ENCODE measurements at regions not wholly inside any gene's neighbourhood (a gene's known extent, or its start where the extent isn't known, plus 50 kb on each side); places are given as distances from the start of the nearest gene placed in this dataset.
"Not testable (repeated sequence)": the region's sequence is repeated elsewhere in the genome, so short reads cannot be mapped to it uniquely, and the experiment has no call there.

GRCh38 chr5:40238066-40238745 lies 441.5 kb upstream of the PTGER4 start:
- Histone ChIP-seq H3K9me3 (ENCODE audit: control extremely low read depth in 1 of 5, control insufficient read depth in 4 of 5, insufficient read depth in 2 of 5, low read depth in 1 of 5, low read length in 4 of 5) (peaks cover 0 to 6% (median 2%) of the 10 kb centered on the region in 5 experiments), H3K27me3 (replicated peaks in 2 of 5; ENCODE audit: control insufficient read depth in 4 of 5, insufficient read depth in 5 of 5, low read length in 4 of 5) (no peaks in the 10 kb centered on the region), H3K36me3 (ENCODE audit: control insufficient read depth in 4 of 4, insufficient read depth in 4 of 4, low read length in 3 of 4) (no peaks in the 10 kb centered on the region), H3K4me3 (ENCODE audit: control insufficient read depth in 1 of 7, extremely low read depth in 1 of 7, insufficient read depth in 4 of 7, low read depth in 2 of 7, low read length in 6 of 7) (no peak overlapping the region), H3K27ac (ENCODE audit: insufficient read depth in 1 of 2, low read depth in 1 of 2, low read length in 2 of 2, poor library complexity in 1 of 2, severe bottlenecking in 2 of 2) (no peak overlapping the region), H3K4me1 (ENCODE audit: control extremely low read depth in 1 of 4, control insufficient read depth in 4 of 4, insufficient read depth in 4 of 4, low read length in 3 of 4) (peaks cover 0 to 2% (median 0%) of the 10 kb centered on the region in 4 experiments)
- WGBS (ENCODE audit: insufficient coverage) = 100% methylated on average over 3 of the region's 5 CpGs
- DNase-seq = no peak
- ChIA-PET CTCF (no interaction called here), POLR2A (no interaction called here)

- Histone ChIP-seq H3K9me3 (ENCODE audit: control extremely low read depth in 1 of 5, control insufficient read depth in 4 of 5, insufficient read depth in 2 of 5, low read depth in 1 of 5, low read length in 4 of 5) (peaks cover 0 to 6% (median 2%) of the 10 kb centered on the region in 5 experiments), H3K36me3 (ENCODE audit: control insufficient read depth in 4 of 4, insufficient read depth in 4 of 4, low read length in 3 of 4) (no peaks in the 10 kb centered on the region), H3K27ac (ENCODE audit: insufficient read depth in 1 of 2, low read depth in 1 of 2, low read length in 2 of 2, poor library complexity in 1 of 2, severe bottlenecking in 2 of 2) (no peak overlapping the region), H3K4me1 (ENCODE audit: control extremely low read depth in 1 of 4, control insufficient read depth in 4 of 4, insufficient read depth in 4 of 4, low read length in 3 of 4) (no peaks in the 10 kb centered on the region), H3K27me3 (replicated peaks in 2 of 5; ENCODE audit: control insufficient read depth in 4 of 5, insufficient read depth in 5 of 5, low read length in 4 of 5) (peaks cover 0 to 2% (median 0%) of the 10 kb centered on the region in 5 experiments), H3K4me3 (ENCODE audit: control insufficient read depth in 1 of 7, extremely low read depth in 1 of 7, insufficient read depth in 4 of 7, low read depth in 2 of 7, low read length in 6 of 7) (no peak overlapping the region)
- CTCF ChIA-PET = interaction anchor here (0.6 kb wide), 1 partner anchor 1748 kb away, joined by 3 read pairs; no protein-coding TSS in a partner anchor
- DNase-seq = no peak
- 100% methylated on average over 2 of the region's 6 CpGs for WGBS (ENCODE audit: insufficient coverage)
- POLR2A ChIA-PET = no interaction called here
Observed at GRCh38 chr5:40235471-40236400, 444.0 kb upstream of the PTGER4 start.

GRCh38 chr5:40233268-40233667 lies 446.4 kb upstream of the PTGER4 start:
- no peak for DNase-seq
- ChIA-PET CTCF (no interaction called here), POLR2A (no interaction called here)
- Histone ChIP-seq H3K4me3 (ENCODE audit: control insufficient read depth in 1 of 7, extremely low read depth in 1 of 7, insufficient read depth in 4 of 7, low read depth in 2 of 7, low read length in 6 of 7) (no peak overlapping the region), H3K4me1 (ENCODE audit: control extremely low read depth in 1 of 4, control insufficient read depth in 4 of 4, insufficient read depth in 4 of 4, low read length in 3 of 4) (no peaks in the 10 kb centered on the region), H3K27ac (ENCODE audit: insufficient read depth in 1 of 2, low read depth in 1 of 2, low read length in 2 of 2, poor library complexity in 1 of 2, severe bottlenecking in 2 of 2) (no peak overlapping the region), H3K27me3 (replicated peaks in 2 of 5; ENCODE audit: control insufficient read depth in 4 of 5, insufficient read depth in 5 of 5, low read length in 4 of 5) (peaks cover 0 to 16% (median 3%) of the 10 kb centered on the region in 5 experiments), H3K36me3 (ENCODE audit: control insufficient read depth in 4 of 4, insufficient read depth in 4 of 4, low read length in 3 of 4) (no peaks in the 10 kb centered on the region), H3K9me3 (ENCODE audit: control extremely low read depth in 1 of 5, control insufficient read depth in 4 of 5, insufficient read depth in 2 of 5, low read depth in 1 of 5, low read length in 4 of 5) (peaks cover 0 to 2% (median 0%) of the 10 kb centered on the region in 5 experiments)

- H3K9me3 ChIP-seq (ENCODE audit: control extremely low read depth in 1 of 5, control insufficient read depth in 4 of 5, insufficient read depth in 2 of 5, low read depth in 1 of 5, low read length in 4 of 5) = peaks cover 0 to 2% (median 0%) of the 10 kb centered on the region in 5 experiments
- no peak overlapping the region for H3K4me3 ChIP-seq (ENCODE audit: control insufficient read depth in 1 of 7, extremely low read depth in 1 of 7, insufficient read depth in 4 of 7, low read depth in 2 of 7, low read length in 6 of 7)
- no peak for DNase-seq
- H3K27me3 ChIP-seq (replicated peaks in 2 of 5; ENCODE audit: control insufficient read depth in 4 of 5, insufficient read depth in 5 of 5, low read length in 4 of 5) = peaks cover 0 to 48% (median 18%) of the 10 kb centered on the region in 5 experiments
- H3K27ac ChIP-seq (ENCODE audit: insufficient read depth in 1 of 2, low read depth in 1 of 2, low read length in 2 of 2, poor library complexity in 1 of 2, severe bottlenecking in 2 of 2) = no peak overlapping the region
- peaks cover 0 to 8% (median 0%) of the 10 kb centered on the region in 4 experiments for H3K4me1 ChIP-seq (ENCODE audit: control extremely low read depth in 1 of 4, control insufficient read depth in 4 of 4, insufficient read depth in 4 of 4, low read length in 3 of 4)
- WGBS (ENCODE audit: insufficient coverage) = 100% methylated on average over 2 of the region's 2 CpGs
- H3K36me3 ChIP-seq (ENCODE audit: control insufficient read depth in 4 of 4, insufficient read depth in 4 of 4, low read length in 3 of 4) = no peaks in the 10 kb centered on the region
- ChIA-PET CTCF (no interaction called here), POLR2A (no interaction called here)
Observed at GRCh38 chr5:40227931-40228330, 451.8 kb upstream of the PTGER4 start.

- Histone ChIP-seq H3K27ac (ENCODE audit: insufficient read depth in 1 of 2, low read depth in 1 of 2, low read length in 2 of 2, poor library complexity in 1 of 2, severe bottlenecking in 2 of 2) (no peak overlapping the region), H3K4me3 (ENCODE audit: control insufficient read depth in 1 of 7, extremely low read depth in 1 of 7, insufficient read depth in 4 of 7, low read depth in 2 of 7, low read length in 6 of 7) (no peak overlapping the region), H3K4me1 (ENCODE audit: control extremely low read depth in 1 of 4, control insufficient read depth in 4 of 4, insufficient read depth in 4 of 4, low read length in 3 of 4) (peaks cover 0 to 8% (median 0%) of the 10 kb centered on the region in 4 experiments), H3K36me3 (ENCODE audit: control insufficient read depth in 4 of 4, insufficient read depth in 4 of 4, low read length in 3 of 4) (no peaks in the 10 kb centered on the region), H3K9me3 (ENCODE audit: control extremely low read depth in 1 of 5, control insufficient read depth in 4 of 5, insufficient read depth in 2 of 5, low read depth in 1 of 5, low read length in 4 of 5) (peaks cover 0 to 2% (median 0%) of the 10 kb centered on the region in 5 experiments), H3K27me3 (replicated peaks in 2 of 5; ENCODE audit: control insufficient read depth in 4 of 5, insufficient read depth in 5 of 5, low read length in 4 of 5) (peaks cover 0 to 48% (median 18%) of the 10 kb centered on the region in 5 experiments)
- DNase-seq = no peak
- CTCF ChIA-PET = no interaction called here
- WGBS (ENCODE audit: insufficient coverage) = no CpG with 5 or more reads among the region's 2 CpGs
- POLR2A ChIA-PET = no interaction called here
Observed at GRCh38 chr5:40227366-40227765, 452.3 kb upstream of the PTGER4 start.

- no peaks in the 10 kb centered on the region for H3K36me3 ChIP-seq (ENCODE audit: control insufficient read depth in 4 of 4, insufficient read depth in 4 of 4, low read length in 3 of 4)
- no peak overlapping the region for H3K4me3 ChIP-seq (ENCODE audit: control insufficient read depth in 1 of 7, extremely low read depth in 1 of 7, insufficient read depth in 4 of 7, low read depth in 2 of 7, low read length in 6 of 7)
- H3K27me3 ChIP-seq (replicated peaks in 2 of 5; ENCODE audit: control insufficient read depth in 4 of 5, insufficient read depth in 5 of 5, low read length in 4 of 5) = peaks cover 0 to 48% (median 19%) of the 10 kb centered on the region in 5 experiments
- no peak for DNase-seq
- CTCF ChIA-PET = no interaction called here
- H3K27ac ChIP-seq (ENCODE audit: insufficient read depth in 1 of 2, low read depth in 1 of 2, low read length in 2 of 2, poor library complexity in 1 of 2, severe bottlenecking in 2 of 2) = no peak overlapping the region
- peaks cover 0 to 8% (median 0%) of the 10 kb centered on the region in 4 experiments for H3K4me1 ChIP-seq (ENCODE audit: control extremely low read depth in 1 of 4, control insufficient read depth in 4 of 4, insufficient read depth in 4 of 4, low read length in 3 of 4)
- POLR2A ChIA-PET = no interaction called here
- peaks cover 0 to 2% (median 0%) of the 10 kb centered on the region in 5 experiments for H3K9me3 ChIP-seq (ENCODE audit: control extremely low read depth in 1 of 5, control insufficient read depth in 4 of 5, insufficient read depth in 2 of 5, low read depth in 1 of 5, low read length in 4 of 5)
- WGBS (ENCODE audit: insufficient coverage) = 100% methylated on average over 2 of the region's 2 CpGs
Observed at GRCh38 chr5:40226906-40227305, 452.8 kb upstream of the PTGER4 start.

GRCh38 chr5:40225147-40225546 lies 454.6 kb upstream of the PTGER4 start:
- CTCF ChIA-PET; H3K9me3 ChIP-seq (ENCODE audit: control extremely low read depth in 1 of 5, control insufficient read depth in 4 of 5, insufficient read depth in 2 of 5, low read depth in 1 of 5, low read length in 4 of 5); POLR2A ChIA-PET; H3K4me3 ChIP-seq (ENCODE audit: control insufficient read depth in 1 of 7, extremely low read depth in 1 of 7, insufficient read depth in 4 of 7, low read depth in 2 of 7, low read length in 6 of 7); H3K27ac ChIP-seq (ENCODE audit: insufficient read depth in 1 of 2, low read depth in 1 of 2, low read length in 2 of 2, poor library complexity in 1 of 2, severe bottlenecking in 2 of 2); H3K4me1 ChIP-seq (ENCODE audit: control extremely low read depth in 1 of 4, control insufficient read depth in 4 of 4, insufficient read depth in 4 of 4, low read length in 3 of 4); H3K36me3 ChIP-seq (ENCODE audit: control insufficient read depth in 4 of 4, insufficient read depth in 4 of 4, low read length in 3 of 4); DNase-seq: not testable (repeated sequence)
- peaks cover 0 to 64% (median 25%) of the 10 kb centered on the region in 5 experiments for H3K27me3 ChIP-seq (replicated peaks in 2 of 5; ENCODE audit: control insufficient read depth in 4 of 5, insufficient read depth in 5 of 5, low read length in 4 of 5)
- 100% methylated on average over 1 of the region's 2 CpGs for WGBS (ENCODE audit: insufficient coverage)

All from common myeloid progenitor, CD34-positive (primary cell).